ENCODE measurements at regions not wholly inside any gene's neighbourhood (a gene's known extent, or its start where the extent isn't known, plus 50 kb on each side); places are given as distances from the start of the nearest gene placed in this dataset.

GRCh38 chr6:105872249-105872648, 213.9 kb upstream of the PRDM1 start:
- TF ChIP-seq CTCF (conservative IDR thresholded peaks at IDR 0.05; ENCODE audit: low read length) (no peak), EZH2phosphoT487 (IDR thresholded peaks at IDR 0.05; ENCODE audit: borderline replicate concordance, low read depth, low read length) (no peak)

All from OCI-LY7 (cell line).